Heart left ventricle (tissue), 13 donors: ENCODE measurements at regions not wholly inside any gene's neighbourhood (a gene's known extent, or its start where the extent isn't known, plus 50 kb on each side); places are given as distances from the start of the nearest gene placed in this dataset.

Source experiments
- POLR2A ChIP-seq, 2 donors: fragments of 450-650 bp; IDR thresholded peaks; one replicate each; pipeline ENCODE4 v1.6.1; 2017; ENCODE audit warnings: antibody characterized with exemption in 2 of 2, mild to moderate bottlenecking in 2 of 2, moderate library complexity in 2 of 2
- TF ChIP-seq, protein P1 (sequence below), 12 donors: fragments of 200-600 bp; sonication (generic) in 4 of 12; IDR thresholded peaks; one replicate each; pipeline versions ENCODE4 v1.5.0 to v1.8.0; 2018 to 2022; ENCODE audit warnings: antibody characterized with exemption in 12 of 12, mild to moderate bottlenecking in 5 of 12
- donor health status: ischemic (EF 13 %, LVEDD 7.1; RV severe dilation, severe dysfunction).
- donor health status: DM: no; HTN: yes; CAD: no.
- donor health status: DM: no; HTN: no; CAD: no.
- donor health status: ischemic (EF 25% LVEDD 6.9; RV normal size, moderate dysfunction).
- donor health status: ischemic (EF 25% LVEDD 5.7; RV mildly dilated, moderate dysfunction).
- donor health status: ischemic (EF 35%, LVEDD 5.7; RV mildly dilated, moderate dysfunction).
- donor health status: nonischemic (EF 11% LVEDD 7.7; RV severe dilation, severe dysfunction).
- donor health status: DM: yes; HTN: yes; CAD: no.
- donor health status: PGD.
- donor health status: ischemic (EF 29% LVEDD 5.4; RV normal size, mild dysfunction).
- donor health status: nonischemic (EF 23%, LVEDD 6.1; RV moderate dilation, normal function).

- TF ChIP-seq, protein P1, sequence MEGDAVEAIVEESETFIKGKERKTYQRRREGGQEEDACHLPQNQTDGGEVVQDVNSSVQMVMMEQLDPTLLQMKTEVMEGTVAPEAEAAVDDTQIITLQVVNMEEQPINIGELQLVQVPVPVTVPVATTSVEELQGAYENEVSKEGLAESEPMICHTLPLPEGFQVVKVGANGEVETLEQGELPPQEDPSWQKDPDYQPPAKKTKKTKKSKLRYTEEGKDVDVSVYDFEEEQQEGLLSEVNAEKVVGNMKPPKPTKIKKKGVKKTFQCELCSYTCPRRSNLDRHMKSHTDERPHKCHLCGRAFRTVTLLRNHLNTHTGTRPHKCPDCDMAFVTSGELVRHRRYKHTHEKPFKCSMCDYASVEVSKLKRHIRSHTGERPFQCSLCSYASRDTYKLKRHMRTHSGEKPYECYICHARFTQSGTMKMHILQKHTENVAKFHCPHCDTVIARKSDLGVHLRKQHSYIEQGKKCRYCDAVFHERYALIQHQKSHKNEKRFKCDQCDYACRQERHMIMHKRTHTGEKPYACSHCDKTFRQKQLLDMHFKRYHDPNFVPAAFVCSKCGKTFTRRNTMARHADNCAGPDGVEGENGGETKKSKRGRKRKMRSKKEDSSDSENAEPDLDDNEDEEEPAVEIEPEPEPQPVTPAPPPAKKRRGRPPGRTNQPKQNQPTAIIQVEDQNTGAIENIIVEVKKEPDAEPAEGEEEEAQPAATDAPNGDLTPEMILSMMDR (IDR thresholded peaks at IDR 0.05) = no peak
- no peak for TF ChIP-seq POLR2A (IDR thresholded peaks at IDR 0.05)
Observed at GRCh38 chr7:121681700-121682099, 191.3 kb upstream of the PTPRZ1 start.
